Inferior parietal cortex (tissue), 1 donor: ENCODE measurements at regions not wholly inside any gene's neighbourhood (a gene's known extent, or its start where the extent isn't known, plus 50 kb on each side); places are given as distances from the start of the nearest gene placed in this dataset.

Experiments
- DNase-seq: peaks from one replicate; pipeline ENCODE4 v3.0.0-alpha.2; 2016; ENCODE audit errors: extremely low spot score

GRCh38 chr11:82676483-82677094, 57.1 kb downstream of the FAM181B start:
- DNase-seq, result no peak

- no peak for DNase-seq
Measured at GRCh38 chr11:82675838-82676237, 57.8 kb downstream of the FAM181B start.

- no peak for DNase-seq
Measured at GRCh38 chr11:82673631-82674030, 60.0 kb downstream of the FAM181B start.

- DNase-seq, result no peak
Measured at GRCh38 chr11:82671451-82671850, 62.2 kb downstream of the FAM181B start.

- peak; percentile 28 for DNase-seq
Measured at GRCh38 chr11:82663535-82663934, 70.1 kb downstream of the FAM181B start.

GRCh38 chr11:82653752-82654151, 79.9 kb downstream of the FAM181B start:
- DNase-seq, result no peak

- no peak for DNase-seq
Measured at GRCh38 chr11:82639251-82639650, 94.4 kb downstream of the FAM181B start.

GRCh38 chr11:82636615-82637014, 97.0 kb downstream of the FAM181B start:
- no peak for DNase-seq

- no peak for DNase-seq
Measured at GRCh38 chr11:82634091-82634490, 99.6 kb downstream of the FAM181B start.

GRCh38 chr11:82631722-82632630, 101.7 kb downstream of the FAM181B start:
- no peak for DNase-seq

GRCh38 chr11:82610671-82611070, 123.0 kb downstream of the FAM181B start:
- no peak for DNase-seq

GRCh38 chr11:82606738-82607137, 126.9 kb downstream of the FAM181B start:
- no peak for DNase-seq

GRCh38 chr11:82601711-82602110, 132.0 kb downstream of the FAM181B start:
- no peak for DNase-seq

- DNase-seq, result peak; percentile 34
Measured at GRCh38 chr11:82599836-82600235, 133.8 kb downstream of the FAM181B start.

GRCh38 chr11:82586581-82586980, 147.1 kb downstream of the FAM181B start:
- no peak for DNase-seq

- no peak for DNase-seq
Measured at GRCh38 chr11:82577246-82577645, 156.4 kb downstream of the FAM181B start.

- no peak for DNase-seq
Measured at GRCh38 chr11:82560836-82561235, 172.8 kb downstream of the FAM181B start.

GRCh38 chr11:82559609-82560008, 174.1 kb downstream of the FAM181B start:
- DNase-seq, result no peak

- DNase-seq, result no peak
Measured at GRCh38 chr11:82557274-82557673, 176.4 kb downstream of the FAM181B start.

GRCh38 chr11:82556210-82556609, 177.5 kb downstream of the FAM181B start:
- no peak for DNase-seq

- no peak for DNase-seq
Measured at GRCh38 chr11:82546661-82547557, 186.8 kb downstream of the FAM181B start.

GRCh38 chr11:82539669-82540068, 194.0 kb downstream of the FAM181B start:
- DNase-seq, result no peak
